Calu3 (cell line): ENCODE measurements at regions not wholly inside any gene's neighbourhood (a gene's known extent, or its start where the extent isn't known, plus 50 kb on each side); places are given as distances from the start of the nearest gene placed in this dataset.

ENCODE experiments used
- BruUV-seq: library from RNA; stranded (reverse); fragments of 400-500 nt; replicated peaks from 2 replicates; lab custom pipeline; 2021; lab: Mats Ljungman, UMichigan
- CTCF ChIA-PET: fragments of 300-600 bp; sonication (Branson Sonifier 250); formaldehyde crosslinking; loops from one replicate; lab custom pipeline; 2022; ENCODE audit warnings: antibody characterized with exemption; lab: Charles Lee
- DNase-seq: peaks from one replicate; pipeline ENCODE4 v3.0.0; 2022
- H3K27ac Mint-ChIP-seq: one replicate; pipeline ENCODE4 v1.8.0; 2022; ENCODE audit warnings: mixed read lengths; ENCODE audit not compliant: unreplicated experiment
- H3K27me3 Mint-ChIP-seq: one replicate; pipeline ENCODE4 v1.8.0; 2022; ENCODE audit warnings: mixed read lengths; ENCODE audit not compliant: unreplicated experiment
- H3K36me3 Mint-ChIP-seq: one replicate; pipeline ENCODE4 v1.8.0; 2022; ENCODE audit warnings: mild to moderate bottlenecking, moderate library complexity, mixed read lengths; ENCODE audit not compliant: insufficient read depth, unreplicated experiment
- H3K4me1 Mint-ChIP-seq: one replicate; pipeline ENCODE4 v1.8.0; 2022; ENCODE audit warnings: mild to moderate bottlenecking, low read depth, mixed read lengths; ENCODE audit not compliant: unreplicated experiment
- H3K4me3 Mint-ChIP-seq: one replicate; pipeline ENCODE4 v1.8.0; 2022; ENCODE audit warnings: mild to moderate bottlenecking, low read depth, moderate library complexity, mixed read lengths; ENCODE audit not compliant: unreplicated experiment
- H3K9me3 Mint-ChIP-seq: one replicate; pipeline ENCODE4 v1.8.0; 2022; ENCODE audit warnings: low read depth, mixed read lengths; ENCODE audit not compliant: unreplicated experiment
- intact Hi-C: fragments of 100-400 bp; cut with micrococcal nuclease; formaldehyde crosslinking; loops from one replicate; pipeline ENCODE4 v1.10.0; 2022; ENCODE audit not compliant: unreplicated experiment
- TF ChIP-seq, protein P1 (sequence below): fragments of 200-600 bp; IDR thresholded peaks from one replicate; pipeline ENCODE4 v1.8.0; 2022; ENCODE audit warnings: antibody characterized with exemption; ENCODE audit not compliant: unreplicated experiment

DNA sequence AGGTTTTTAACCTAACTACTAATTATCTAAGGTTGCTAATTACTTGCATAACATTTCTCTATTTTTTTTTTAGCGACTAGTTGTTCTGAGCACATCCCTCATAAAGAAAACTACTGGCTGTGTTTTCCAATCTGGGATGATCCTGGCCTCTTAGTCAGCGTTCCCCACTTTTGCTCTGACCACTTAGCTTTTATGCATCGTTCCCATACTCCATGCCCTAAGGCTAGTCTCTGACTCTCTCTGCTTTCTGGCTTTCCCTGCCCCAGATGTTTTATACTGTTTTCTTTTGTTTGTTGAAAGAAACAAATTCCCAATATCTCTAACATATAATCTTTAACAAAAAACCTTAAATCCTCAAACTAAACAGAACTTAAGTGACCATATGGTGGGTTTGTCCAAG, 217.9 kb downstream of the SPATA31D1 start:
- CTCF ChIA-PET, result no interaction called here
- no TSS peak for BruUV-seq
- no peaks in the 10 kb centered on the region for H3K4me1 Mint-ChIP-seq
- H3K36me3 Mint-ChIP-seq, result no peaks in the 10 kb centered on the region
- no peak overlapping the region for H3K4me3 Mint-ChIP-seq
- TF ChIP-seq, protein P1, sequence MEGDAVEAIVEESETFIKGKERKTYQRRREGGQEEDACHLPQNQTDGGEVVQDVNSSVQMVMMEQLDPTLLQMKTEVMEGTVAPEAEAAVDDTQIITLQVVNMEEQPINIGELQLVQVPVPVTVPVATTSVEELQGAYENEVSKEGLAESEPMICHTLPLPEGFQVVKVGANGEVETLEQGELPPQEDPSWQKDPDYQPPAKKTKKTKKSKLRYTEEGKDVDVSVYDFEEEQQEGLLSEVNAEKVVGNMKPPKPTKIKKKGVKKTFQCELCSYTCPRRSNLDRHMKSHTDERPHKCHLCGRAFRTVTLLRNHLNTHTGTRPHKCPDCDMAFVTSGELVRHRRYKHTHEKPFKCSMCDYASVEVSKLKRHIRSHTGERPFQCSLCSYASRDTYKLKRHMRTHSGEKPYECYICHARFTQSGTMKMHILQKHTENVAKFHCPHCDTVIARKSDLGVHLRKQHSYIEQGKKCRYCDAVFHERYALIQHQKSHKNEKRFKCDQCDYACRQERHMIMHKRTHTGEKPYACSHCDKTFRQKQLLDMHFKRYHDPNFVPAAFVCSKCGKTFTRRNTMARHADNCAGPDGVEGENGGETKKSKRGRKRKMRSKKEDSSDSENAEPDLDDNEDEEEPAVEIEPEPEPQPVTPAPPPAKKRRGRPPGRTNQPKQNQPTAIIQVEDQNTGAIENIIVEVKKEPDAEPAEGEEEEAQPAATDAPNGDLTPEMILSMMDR, result no peak
- intact Hi-C loops, result no loop called here
- H3K27ac Mint-ChIP-seq, result no peak overlapping the region
- H3K27me3 Mint-ChIP-seq, result no peaks in the 10 kb centered on the region
- no peaks in the 10 kb centered on the region for H3K9me3 Mint-ChIP-seq
- DNase-seq, result no peak

DNA sequence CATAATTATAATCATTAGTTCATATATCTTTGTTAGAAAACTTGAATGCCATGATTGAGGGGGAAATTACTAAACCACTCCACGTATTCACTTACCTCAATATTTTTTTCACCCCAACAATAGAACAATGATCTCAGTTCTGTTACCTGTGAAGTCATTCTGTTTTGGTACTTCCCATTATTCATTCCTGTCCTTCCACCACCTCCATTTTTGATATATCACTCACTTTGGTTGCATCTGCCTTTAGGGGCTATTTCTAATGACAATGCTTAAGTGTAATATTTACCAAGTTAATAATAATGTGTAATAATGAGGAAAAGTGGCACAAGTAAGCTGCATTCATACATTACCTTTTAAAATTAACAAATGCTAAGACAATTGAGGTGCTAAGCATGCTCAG, 218.4 kb downstream of the SPATA31D1 start:
- H3K27me3 Mint-ChIP-seq, result no peaks in the 10 kb centered on the region
- TF ChIP-seq, protein P1, result no peak
- DNase-seq, result no peak
- CTCF ChIA-PET, result interaction anchor here (0.6 kb wide), 1 partner anchor 461 kb away, joined by 3 read pairs; no protein-coding TSS in a partner anchor
- no TSS peak for BruUV-seq
- H3K4me1 Mint-ChIP-seq, result no peaks in the 10 kb centered on the region
- no peak overlapping the region for H3K27ac Mint-ChIP-seq
- no peaks in the 10 kb centered on the region for H3K9me3 Mint-ChIP-seq
- intact Hi-C loops, result no loop called here
- H3K4me3 Mint-ChIP-seq, result no peak overlapping the region
- H3K36me3 Mint-ChIP-seq, result no peaks in the 10 kb centered on the region

DNA sequence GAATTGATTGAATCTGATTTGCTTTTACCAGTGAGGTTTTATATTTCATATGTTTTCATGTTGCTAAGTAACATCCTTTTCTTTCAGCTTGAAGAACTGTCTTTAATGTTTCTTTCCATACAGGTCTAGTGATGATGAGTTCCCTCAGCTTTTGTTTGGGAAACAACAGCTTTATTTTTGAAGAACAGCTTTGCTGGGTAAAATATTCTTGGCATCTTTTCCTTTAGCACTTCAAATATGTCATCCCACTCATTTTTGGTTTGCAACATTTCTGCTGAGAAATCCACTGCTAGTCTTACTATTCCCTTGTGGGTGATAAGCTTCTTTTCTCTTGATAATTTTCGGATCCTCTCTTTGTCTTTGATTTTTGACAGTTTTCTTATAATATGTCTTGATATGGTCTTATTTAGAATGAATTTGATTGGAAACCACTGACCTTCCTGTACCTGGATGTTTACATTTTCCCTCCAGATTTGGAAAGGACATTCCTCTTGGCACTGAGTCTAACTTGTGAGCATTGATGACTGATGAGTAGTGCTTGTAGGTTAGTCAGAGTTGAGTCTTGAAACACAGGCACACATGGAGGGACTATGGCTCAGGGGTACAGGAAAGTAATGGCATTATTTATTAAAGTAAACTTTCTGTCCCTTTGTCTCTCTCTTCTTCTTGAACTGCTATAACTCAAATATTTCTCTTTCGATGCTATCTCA, 220.3 kb downstream of the SPATA31D1 start:
- H3K4me1 Mint-ChIP-seq, result no peaks in the 10 kb centered on the region
- TF ChIP-seq, protein P1, result no peak
- H3K4me3 Mint-ChIP-seq, result no peak overlapping the region
- CTCF ChIA-PET, result no interaction called here
- no peak for DNase-seq
- H3K36me3 Mint-ChIP-seq, result no peaks in the 10 kb centered on the region
- no TSS peak for BruUV-seq
- H3K9me3 Mint-ChIP-seq, result no peaks in the 10 kb centered on the region
- no peak overlapping the region for H3K27ac Mint-ChIP-seq
- intact Hi-C loops, result no loop called here
- H3K27me3 Mint-ChIP-seq, result no peaks in the 10 kb centered on the region

DNA sequence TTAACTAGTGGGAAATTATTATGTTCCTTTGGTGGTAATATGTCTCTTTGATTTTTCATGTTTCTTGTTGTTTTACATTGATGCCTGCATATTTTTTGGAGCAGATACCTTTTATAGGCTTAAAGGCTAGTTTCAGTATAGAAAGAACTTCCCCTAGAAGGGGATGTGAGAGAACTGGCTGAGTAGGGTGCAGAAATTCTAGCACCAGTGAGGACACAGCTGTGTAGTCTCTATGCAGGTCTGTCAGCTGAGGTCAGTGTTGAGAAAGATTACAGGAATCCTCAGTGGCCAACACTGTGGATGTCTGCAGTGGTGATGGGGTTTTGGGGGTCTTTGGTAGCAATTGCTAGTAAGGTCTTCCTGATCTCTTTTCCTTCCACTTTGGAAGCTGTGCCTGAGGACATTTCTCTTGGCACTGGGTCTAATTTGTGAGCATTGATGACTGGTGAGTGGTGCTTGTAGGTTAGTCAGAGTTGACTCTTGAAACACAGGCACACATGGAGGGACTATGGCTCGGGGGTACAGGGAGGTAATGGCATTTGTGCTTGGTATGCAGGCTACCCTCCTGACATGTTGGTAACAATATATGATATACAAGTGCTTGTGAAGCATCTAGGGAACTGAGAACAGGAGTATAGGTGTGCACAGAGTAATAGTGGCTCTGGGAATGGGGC, 221.4 kb downstream of the SPATA31D1 start:
- Mint-ChIP-seq H3K9me3 (no peaks in the 10 kb centered on the region), H3K4me3 (no peak overlapping the region), H3K36me3 (no peaks in the 10 kb centered on the region), H3K4me1 (no peaks in the 10 kb centered on the region), H3K27ac (no peak overlapping the region), H3K27me3 (no peaks in the 10 kb centered on the region)
- TF ChIP-seq, protein P1, result no peak
- no TSS peak for BruUV-seq
- intact Hi-C loops, result no loop called here
- no peak for DNase-seq
- CTCF ChIA-PET, result no interaction called here
